B cell (primary cell): ENCODE measurements at regions not wholly inside any gene's neighbourhood (a gene's known extent, or its start where the extent isn't known, plus 50 kb on each side); places are given as distances from the start of the nearest gene placed in this dataset.

ENCODE experiments used
- CTCF ChIP-seq: fragments of 200-600 bp; IDR thresholded peaks from one replicate; pipeline ENCODE4 v1.8.0; 2022; ENCODE audit warnings: antibody characterized with exemption, mild to moderate bottlenecking
- EZH2 ChIP-seq: IDR thresholded peaks from 2 replicates; pipeline ENCODE4 v1.6.1; 2012; ENCODE audit warnings: borderline replicate concordance, low read depth, mild to moderate bottlenecking, moderate library complexity, low read length; ENCODE audit not compliant: insufficient read depth, poor library complexity, severe bottlenecking

DNA sequence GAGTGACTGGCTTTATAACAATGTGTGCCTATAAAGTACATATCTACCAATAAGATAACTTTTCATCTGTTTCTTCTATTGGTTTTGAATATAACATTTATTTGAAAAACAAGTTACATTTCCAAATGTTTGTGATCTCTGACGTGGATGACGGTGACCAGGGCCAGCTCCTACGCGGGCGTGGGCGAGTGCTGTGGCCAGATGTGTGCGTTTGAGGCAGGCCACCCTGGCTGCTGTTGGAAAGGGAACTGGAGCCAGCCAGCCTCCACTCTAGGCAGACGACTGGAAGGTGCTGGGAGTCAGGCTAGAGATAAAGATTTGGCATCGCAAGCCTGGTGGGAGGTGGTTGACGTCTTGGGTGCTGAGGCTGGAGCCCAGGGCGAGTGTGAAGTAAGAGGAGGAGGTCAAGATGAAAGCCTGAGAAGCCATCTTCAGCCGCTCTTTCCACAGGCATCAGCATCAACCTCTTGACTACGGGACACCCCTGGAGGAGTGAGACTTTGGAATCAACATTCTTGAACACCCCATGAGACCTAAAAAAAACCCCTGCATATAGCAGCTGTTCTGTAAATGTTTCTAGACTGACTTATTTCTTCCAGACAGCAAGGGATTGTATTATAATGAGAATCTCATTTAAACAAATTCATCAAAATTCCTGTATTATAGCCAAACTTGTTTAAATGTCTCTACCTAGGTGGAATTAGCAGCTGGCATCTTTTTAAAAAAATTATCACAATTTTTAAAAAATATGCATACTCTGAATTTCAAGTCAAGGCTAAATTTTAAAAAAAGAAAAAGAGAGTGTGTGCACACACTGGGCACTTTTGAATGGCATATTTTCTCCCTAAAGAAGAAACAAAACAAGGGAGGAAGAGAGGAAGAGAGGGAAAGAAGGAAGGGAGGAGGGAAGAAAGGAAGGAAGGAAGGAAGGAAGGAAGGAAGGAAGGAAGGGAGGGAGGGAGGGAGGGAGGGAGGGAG is 112.5 kb upstream of the SLC44A3 start:
- TF ChIP-seq CTCF = no peak
- no peak for TF ChIP-seq EZH2
